MM.1S (cell line): ENCODE measurements at regions not wholly inside any gene's neighbourhood (a gene's known extent, or its start where the extent isn't known, plus 50 kb on each side); places are given as distances from the start of the nearest gene placed in this dataset.
"Not testable (repeated sequence)": the region's sequence is repeated elsewhere in the genome, so short reads cannot be mapped to it uniquely, and the experiment has no call there.

Experiments
- DNase-seq: peaks from one replicate; pipeline ENCODE4 v3.0.0-alpha.2; 2015
- H2AFZ ChIP-seq: fragments of 300-600 bp; sonication (generic); 2 replicates; pipeline ENCODE4 v1.6.0; 2016; ENCODE audit warnings: antibody characterized with exemption, low read length
- H3F3A ChIP-seq: fragments of 300-600 bp; sonication (generic); 2 replicates; pipeline ENCODE4 v1.6.1; 2016; ENCODE audit warnings: mild to moderate bottlenecking, antibody characterized with exemption, low read length, moderate library complexity, mixed read lengths; ENCODE audit not compliant: insufficient read depth
- H3K27ac ChIP-seq: fragments of 300-600 bp; sonication (generic); 2 replicates; pipeline ENCODE4 v1.5.1; 2016; ENCODE audit warnings: mild to moderate bottlenecking, low read length
- H3K27me3 ChIP-seq: fragments of 300-600 bp; sonication (generic); replicated peaks from 2 replicates; pipeline ENCODE4 v1.6.0; 2016; ENCODE audit warnings: low read length; ENCODE audit not compliant: insufficient read depth
- H3K36me3 ChIP-seq: fragments of 300-600 bp; sonication (generic); replicated peaks from 2 replicates; pipeline ENCODE4 v1.6.1; 2016; ENCODE audit warnings: mild to moderate bottlenecking, low read length, mixed read lengths; ENCODE audit not compliant: insufficient read depth
- H3K4me1 ChIP-seq: fragments of 300-600 bp; sonication (generic); 2 replicates; pipeline ENCODE4 v1.6.1; 2016; ENCODE audit warnings: low read length, mixed read lengths
- H3K4me2 ChIP-seq: fragments of 300-600 bp; sonication (generic); 2 replicates; pipeline ENCODE4 v1.6.0; 2016; ENCODE audit warnings: low read depth, low read length
- H3K4me3 ChIP-seq: fragments of 300-600 bp; sonication (generic); 2 replicates; pipeline ENCODE4 v1.5.1; 2016; ENCODE audit warnings: low read length, mixed read lengths
- H3K79me2 ChIP-seq: fragments of 300-600 bp; sonication (generic); 2 replicates; pipeline ENCODE4 v1.6.1; 2016; ENCODE audit warnings: mixed run types, low read length, mixed read lengths
- H3K9ac ChIP-seq: fragments of 300-600 bp; sonication (generic); 2 replicates; pipeline ENCODE4 v1.6.1; 2016; ENCODE audit warnings: low read length, mixed read lengths
- H3K9me2 ChIP-seq: fragments of 300-600 bp; sonication (generic); replicated peaks from 2 replicates; pipeline ENCODE4 v1.6.1; 2016; ENCODE audit warnings: mild to moderate bottlenecking, low read length, mixed read lengths; ENCODE audit not compliant: insufficient read depth
- H3K9me3 ChIP-seq: fragments of 300-600 bp; sonication (generic); replicated peaks from 2 replicates; pipeline ENCODE4 v1.6.1; 2016; ENCODE audit warnings: mild to moderate bottlenecking, low read length, mixed read lengths; ENCODE audit not compliant: insufficient read depth
- H4K20me1 ChIP-seq: fragments of 300-600 bp; sonication (generic); 2 replicates; pipeline ENCODE4 v1.6.1; 2016; ENCODE audit warnings: mild to moderate bottlenecking, low read length, moderate library complexity, mixed read lengths; ENCODE audit not compliant: insufficient read depth
- EZH2 ChIP-seq: fragments of 300-600 bp; sonication (generic); optimal IDR thresholded peaks from 2 replicates; pipeline ENCODE3; 2017; ENCODE audit warnings: low read depth, mild to moderate bottlenecking, antibody characterized with exemption, low read length, mixed read lengths
- EZH2phosphoT487 ChIP-seq: fragments of 300-600 bp; sonication (generic); IDR thresholded peaks from 2 replicates; pipeline ENCODE4 v1.6.1; 2018; ENCODE audit warnings: antibody characterized with exemption, low read length
- TF ChIP-seq, protein P1 (sequence below): fragments of 300-600 bp; sonication (generic); IDR thresholded peaks from 2 replicates; pipeline ENCODE4 v1.5.1; 2016; ENCODE audit warnings: antibody characterized with exemption, low read length, mixed read lengths

DNA sequence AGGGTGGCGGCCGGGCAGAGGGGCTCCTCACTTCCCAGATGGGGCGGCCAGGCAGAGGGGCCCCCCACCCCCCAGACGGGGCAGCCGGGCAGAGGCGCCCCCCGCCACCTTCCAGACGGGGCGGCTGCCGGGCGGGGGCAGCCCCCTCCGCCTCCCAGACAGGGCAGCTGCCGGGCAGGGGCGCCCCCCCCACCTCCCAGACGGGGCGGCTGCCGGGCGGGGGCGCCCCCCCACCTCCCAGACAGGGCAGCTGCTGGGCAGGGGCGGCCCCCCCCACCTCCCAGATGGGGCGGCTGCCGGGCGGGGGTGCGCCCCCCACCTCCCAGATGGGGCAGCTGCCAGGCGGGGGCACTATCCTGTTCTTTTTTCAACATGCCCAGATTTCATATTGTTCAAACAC is 78.2 kb upstream of the DST start:
- Histone ChIP-seq H3K4me3 (no peak overlapping the region), H3K36me3 (no peaks in the 10 kb centered on the region; the same call in 1 of the 2 replicates), H3K4me2 (no peak overlapping the region), H3K9me2 (no peaks in the 10 kb centered on the region), H3K4me1 (no peaks in the 10 kb centered on the region), H3K27ac (no peak overlapping the region), H3F3A (no peaks in the 10 kb centered on the region), H4K20me1 (no peaks in the 10 kb centered on the region), H3K9ac (no peak overlapping the region), H3K27me3 (no peaks in the 10 kb centered on the region), H2AFZ (no peak overlapping the region), H3K9me3 (no peaks in the 10 kb centered on the region), H3K79me2 (peaks cover 38% of the 10 kb centered on the region)
- no peak for DNase-seq
- no peak for TF ChIP-seq EZH2phosphoT487
- TF ChIP-seq, protein P1, sequence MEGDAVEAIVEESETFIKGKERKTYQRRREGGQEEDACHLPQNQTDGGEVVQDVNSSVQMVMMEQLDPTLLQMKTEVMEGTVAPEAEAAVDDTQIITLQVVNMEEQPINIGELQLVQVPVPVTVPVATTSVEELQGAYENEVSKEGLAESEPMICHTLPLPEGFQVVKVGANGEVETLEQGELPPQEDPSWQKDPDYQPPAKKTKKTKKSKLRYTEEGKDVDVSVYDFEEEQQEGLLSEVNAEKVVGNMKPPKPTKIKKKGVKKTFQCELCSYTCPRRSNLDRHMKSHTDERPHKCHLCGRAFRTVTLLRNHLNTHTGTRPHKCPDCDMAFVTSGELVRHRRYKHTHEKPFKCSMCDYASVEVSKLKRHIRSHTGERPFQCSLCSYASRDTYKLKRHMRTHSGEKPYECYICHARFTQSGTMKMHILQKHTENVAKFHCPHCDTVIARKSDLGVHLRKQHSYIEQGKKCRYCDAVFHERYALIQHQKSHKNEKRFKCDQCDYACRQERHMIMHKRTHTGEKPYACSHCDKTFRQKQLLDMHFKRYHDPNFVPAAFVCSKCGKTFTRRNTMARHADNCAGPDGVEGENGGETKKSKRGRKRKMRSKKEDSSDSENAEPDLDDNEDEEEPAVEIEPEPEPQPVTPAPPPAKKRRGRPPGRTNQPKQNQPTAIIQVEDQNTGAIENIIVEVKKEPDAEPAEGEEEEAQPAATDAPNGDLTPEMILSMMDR = no peak
- no peak for TF ChIP-seq EZH2

DNA sequence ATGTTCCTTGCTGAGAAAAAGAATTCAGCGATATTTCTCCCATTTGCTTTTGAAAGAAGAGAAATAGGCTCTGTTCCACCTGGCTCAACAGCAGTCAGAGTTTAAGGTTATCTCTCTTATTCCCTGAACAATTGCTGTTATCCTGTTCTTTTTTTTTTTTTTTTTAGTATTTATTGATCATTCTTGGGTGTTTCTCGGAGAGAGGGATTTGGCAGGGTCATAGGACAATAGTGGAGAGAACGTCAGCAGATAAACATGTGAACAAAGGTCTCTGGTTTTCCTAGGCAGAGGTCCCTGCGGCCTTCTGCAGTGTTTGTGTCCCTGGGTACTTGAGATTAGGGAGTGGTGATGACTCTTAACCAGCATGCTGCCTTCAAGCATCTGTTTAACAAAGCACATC is 77.5 kb upstream of the DST start:
- not testable (repeated sequence) for H3K4me2 ChIP-seq, H3K36me3 ChIP-seq, H3K27me3 ChIP-seq, H3K4me3 ChIP-seq, H2AFZ ChIP-seq, H3K9ac ChIP-seq, H3K9me3 ChIP-seq, DNase-seq, H3F3A ChIP-seq, H4K20me1 ChIP-seq, H3K9me2 ChIP-seq, H3K4me1 ChIP-seq, H3K27ac ChIP-seq
- peaks cover 44% of the 10 kb centered on the region for H3K79me2 ChIP-seq

DNA sequence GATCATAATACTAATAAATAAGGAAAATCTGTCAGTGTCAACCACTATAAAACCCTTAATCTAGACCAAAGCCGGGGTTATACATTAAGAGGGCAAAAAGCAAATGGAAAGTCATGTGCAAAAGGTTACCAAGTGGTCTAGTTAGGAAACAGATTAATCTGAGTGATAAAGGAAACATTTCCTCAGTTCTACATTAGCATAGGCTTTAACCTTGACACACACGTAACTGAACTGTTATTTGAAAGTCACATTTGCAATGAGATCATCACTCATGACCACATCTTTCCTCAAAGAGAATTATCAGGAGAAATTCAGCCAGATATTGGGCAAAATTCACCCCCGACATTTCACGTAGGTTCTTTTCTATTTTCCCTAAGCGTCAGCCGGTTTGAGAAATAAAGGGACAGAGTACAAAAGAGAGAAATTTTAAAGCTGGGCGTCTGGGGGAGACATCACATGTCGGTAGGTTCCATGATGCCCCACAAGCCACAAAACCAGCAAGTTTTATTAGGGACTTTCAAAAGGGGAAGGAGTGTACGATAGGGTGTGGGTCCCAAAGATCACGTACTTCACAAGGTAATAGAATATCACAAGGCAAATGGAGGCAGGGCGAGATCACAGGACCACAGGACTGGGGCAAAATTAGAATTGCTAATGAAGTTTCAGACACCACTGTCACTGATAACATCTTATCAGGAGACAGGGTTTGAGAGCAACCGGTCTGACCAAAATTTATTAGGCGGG is 76.8 kb upstream of the DST start:
- not testable (repeated sequence) for H2AFZ ChIP-seq, H4K20me1 ChIP-seq, H3K4me1 ChIP-seq, H3K9me3 ChIP-seq, H3K9me2 ChIP-seq, H3K9ac ChIP-seq, H3K27me3 ChIP-seq, H3K4me3 ChIP-seq, H3K36me3 ChIP-seq, H3K4me2 ChIP-seq, H3K27ac ChIP-seq, H3F3A ChIP-seq, DNase-seq
- H3K79me2 ChIP-seq = peaks cover 46% of the 10 kb centered on the region

DNA sequence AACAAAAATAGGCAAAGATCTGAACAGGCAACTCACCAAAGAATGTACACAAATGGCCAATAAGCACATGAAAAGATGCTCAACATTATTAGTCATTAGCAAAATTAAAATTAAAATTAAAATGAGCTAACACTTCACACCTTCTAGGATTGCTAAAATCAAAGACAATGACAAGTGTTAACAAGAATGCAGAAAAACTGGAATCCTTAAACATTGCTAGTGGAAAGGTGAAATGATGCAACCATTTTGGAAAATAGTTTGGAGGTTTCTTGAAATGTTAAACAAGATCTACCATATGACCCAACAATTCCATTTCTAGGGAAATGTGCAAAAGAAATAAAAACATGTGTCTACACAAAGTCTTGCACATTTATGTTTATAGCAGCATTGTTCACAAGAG is 75.5 kb upstream of the DST start:
- Histone ChIP-seq H3K9me3 (no peaks in the 10 kb centered on the region), H3K4me1 (no peaks in the 10 kb centered on the region; the same call in 1 of the 2 replicates), H3K27ac (no peak overlapping the region), H3K9ac (no peak overlapping the region), H3K36me3 (no peaks in the 10 kb centered on the region), H3K4me2 (no peak overlapping the region), H4K20me1 (no peaks in the 10 kb centered on the region), H3K27me3 (no peaks in the 10 kb centered on the region), H2AFZ (no peak overlapping the region), H3K4me3 (no peak overlapping the region), H3F3A (no peaks in the 10 kb centered on the region), H3K9me2 (no peaks in the 10 kb centered on the region), H3K79me2 (peaks cover 45% of the 10 kb centered on the region)
- TF ChIP-seq EZH2 (no peak), EZH2phosphoT487 (no peak)
- TF ChIP-seq, protein P1 = no peak
- DNase-seq = no peak
